Ovary (tissue), 3 donors: ENCODE measurements at regions not wholly inside any gene's neighbourhood (a gene's known extent, or its start where the extent isn't known, plus 50 kb on each side); places are given as distances from the start of the nearest gene placed in this dataset.

Source experiments
- CTCF ChIP-seq, 3 donors: fragments of 450-650 bp in 2 of 3; fragments of 200-600 bp in 1 of 3; IDR thresholded peaks; one replicate each; pipeline versions ENCODE4 v1.5.1 to v1.8.0; 2016 to 2022; ENCODE audit warnings: antibody characterized with exemption in 3 of 3, mild to moderate bottlenecking in 1 of 3
- POLR2A ChIP-seq: fragments of 450-650 bp; IDR thresholded peaks from one replicate; pipeline ENCODE4 v1.6.1; 2017; ENCODE audit warnings: antibody characterized with exemption, mild to moderate bottlenecking, moderate library complexity
- donor health status: DM: no; HTN: no; CAD: no.

- TF ChIP-seq CTCF (IDR thresholded peaks at IDR 0.05) (no peak), POLR2A (no peak)
Observed at GRCh38 chr11:29279716-29280115, 737.1 kb downstream of the KCNA4 start.
